ENCODE measurements at regions not wholly inside any gene's neighbourhood (a gene's known extent, or its start where the extent isn't known, plus 50 kb on each side); places are given as distances from the start of the nearest gene placed in this dataset.

GRCh38 chr12:9351136-9351535, 142.9 kb upstream of the PZP start:
- TF ChIP-seq CTCF (IDR thresholded peaks at IDR 0.05; ENCODE audit: low read depth, low read length): no peak
- no peak for TF ChIP-seq EZH2phosphoT487 (IDR thresholded peaks at IDR 0.05; ENCODE audit: low read depth)
- no peaks in the 10 kb centered on the region for H3K79me2 ChIP-seq (ENCODE audit: low read length)
- H3K4me2 ChIP-seq (ENCODE audit: low read length): no peak overlapping the region
- H3K4me1 ChIP-seq (ENCODE audit: low read length): no peaks in the 10 kb centered on the region
- H3K9me3 ChIP-seq (ENCODE audit: insufficient read depth, low read length): peaks cover 12% of the 10 kb centered on the region
- no peaks in the 10 kb centered on the region for H4K20me1 ChIP-seq (ENCODE audit: insufficient read depth, low read length)
- H3K27ac ChIP-seq (ENCODE audit: low read length): no peak overlapping the region
- peaks cover 19% of the 10 kb centered on the region for H3K36me3 ChIP-seq (replicated peaks; ENCODE audit: low read depth, low read length)
- no peaks in the 10 kb centered on the region for H3K27me3 ChIP-seq (ENCODE audit: low read depth, low read length)
- no peak overlapping the region for H3K9ac ChIP-seq (ENCODE audit: low read length)
- H3K4me3 ChIP-seq (ENCODE audit: low read length): no peak overlapping the region
- H2AFZ ChIP-seq (ENCODE audit: low read depth, low read length): no peak overlapping the region

GRCh38 chr12:9349888-9350885, 142.0 kb upstream of the PZP start:
- H3K27me3 ChIP-seq (ENCODE audit: low read depth, low read length): no peaks in the 10 kb centered on the region
- H3K4me1 ChIP-seq (ENCODE audit: low read length): peaks cover 2% of the 10 kb centered on the region
- H3K79me2 ChIP-seq (ENCODE audit: low read length): no peaks in the 10 kb centered on the region
- H3K27ac ChIP-seq (ENCODE audit: low read length): no peak overlapping the region
- H3K9me3 ChIP-seq (ENCODE audit: insufficient read depth, low read length): peaks cover 12% of the 10 kb centered on the region
- H3K36me3 ChIP-seq (replicated peaks; ENCODE audit: low read depth, low read length): peaks cover 19% of the 10 kb centered on the region
- H3K4me3 ChIP-seq (ENCODE audit: low read length): no peak overlapping the region
- H2AFZ ChIP-seq (ENCODE audit: low read depth, low read length): no peak overlapping the region
- H3K4me2 ChIP-seq (ENCODE audit: low read length): no peak overlapping the region
- no peak overlapping the region for H3K9ac ChIP-seq (ENCODE audit: low read length)
- TF ChIP-seq CTCF (IDR thresholded peaks at IDR 0.05; ENCODE audit: low read depth, low read length) (no peak), EZH2phosphoT487 (IDR thresholded peaks at IDR 0.05; ENCODE audit: low read depth) (no peak)
- no peaks in the 10 kb centered on the region for H4K20me1 ChIP-seq (ENCODE audit: insufficient read depth, low read length)

GRCh38 chr12:9348906-9349518, 140.8 kb upstream of the PZP start:
- Histone ChIP-seq H2AFZ (ENCODE audit: low read depth, low read length) (no peak overlapping the region), H3K27ac (ENCODE audit: low read length) (no peak overlapping the region), H4K20me1 (ENCODE audit: insufficient read depth, low read length) (no peaks in the 10 kb centered on the region), H3K4me3 (ENCODE audit: low read length) (no peak overlapping the region), H3K36me3 (replicated peaks; ENCODE audit: low read depth, low read length) (peaks cover 19% of the 10 kb centered on the region), H3K4me1 (ENCODE audit: low read length) (peaks cover 10% of the 10 kb centered on the region), H3K9ac (ENCODE audit: low read length) (no peak overlapping the region), H3K4me2 (ENCODE audit: low read length) (no peak overlapping the region), H3K79me2 (ENCODE audit: low read length) (no peaks in the 10 kb centered on the region), H3K9me3 (ENCODE audit: insufficient read depth, low read length) (peaks cover 12% of the 10 kb centered on the region), H3K27me3 (ENCODE audit: low read depth, low read length) (no peaks in the 10 kb centered on the region)
- TF ChIP-seq CTCF (IDR thresholded peaks at IDR 0.05; ENCODE audit: low read depth, low read length) (no peak), EZH2phosphoT487 (IDR thresholded peaks at IDR 0.05; ENCODE audit: low read depth) (no peak)
